ENCODE measurements at regions not wholly inside any gene's neighbourhood (a gene's known extent, or its start where the extent isn't known, plus 50 kb on each side); places are given as distances from the start of the nearest gene placed in this dataset.

DNA sequence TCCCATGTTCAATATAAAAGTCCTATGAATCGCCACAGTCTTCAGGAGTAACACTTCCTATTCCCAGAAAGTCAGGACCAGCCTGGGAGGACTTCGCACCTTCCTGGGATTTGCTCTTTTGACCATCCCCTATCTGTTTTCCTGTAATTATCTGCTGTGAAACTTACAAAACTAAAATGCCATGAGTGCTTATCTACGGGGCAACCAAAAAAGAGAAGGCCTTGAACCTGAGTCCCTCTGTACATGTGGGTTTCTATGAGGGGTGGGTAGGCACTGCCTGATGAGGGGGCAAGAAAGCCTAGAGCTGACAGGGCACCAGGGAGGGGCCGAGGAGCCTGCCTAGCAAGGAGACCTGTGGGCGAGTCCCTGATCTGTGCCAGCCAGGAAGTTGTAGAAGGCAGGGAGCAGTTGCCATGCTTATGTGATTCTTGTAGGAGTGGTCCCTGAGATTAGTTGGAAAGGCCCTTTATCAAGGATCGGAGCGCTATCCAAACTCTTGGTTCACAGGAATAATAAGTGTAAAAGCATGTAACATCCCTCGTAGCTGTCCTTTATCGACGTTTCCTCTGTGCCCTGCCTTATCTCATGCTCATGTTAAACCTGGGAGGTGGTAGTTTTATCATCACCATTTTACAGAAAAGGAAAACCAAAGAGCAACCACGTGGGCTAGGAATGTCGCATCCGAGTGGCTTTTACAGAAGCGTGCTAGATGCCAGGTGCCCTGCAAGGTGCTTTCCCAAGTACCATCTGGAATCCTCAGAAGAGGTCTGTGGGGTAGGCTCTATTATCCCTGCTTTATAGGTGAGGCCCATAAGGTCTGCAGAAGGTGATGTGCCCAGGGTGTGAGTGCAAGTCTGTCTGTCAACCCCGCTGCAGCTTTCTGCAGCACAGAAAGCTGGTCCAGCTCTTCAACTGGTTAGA lies 111.8 kb downstream of the B3GNT2 start:
- TF ChIP-seq, protein P1, sequence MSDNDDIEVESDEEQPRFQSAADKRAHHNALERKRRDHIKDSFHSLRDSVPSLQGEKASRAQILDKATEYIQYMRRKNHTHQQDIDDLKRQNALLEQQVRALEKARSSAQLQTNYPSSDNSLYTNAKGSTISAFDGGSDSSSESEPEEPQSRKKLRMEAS (IDR thresholded peaks at IDR 0.05) = 0 out of 2 replicates have a peak, but pooled peaks have one; percentile 5
- TF ChIP-seq FOXM1 (IDR thresholded peaks at IDR 0.05; ENCODE audit: borderline replicate concordance, low read depth) = no peak

DNA sequence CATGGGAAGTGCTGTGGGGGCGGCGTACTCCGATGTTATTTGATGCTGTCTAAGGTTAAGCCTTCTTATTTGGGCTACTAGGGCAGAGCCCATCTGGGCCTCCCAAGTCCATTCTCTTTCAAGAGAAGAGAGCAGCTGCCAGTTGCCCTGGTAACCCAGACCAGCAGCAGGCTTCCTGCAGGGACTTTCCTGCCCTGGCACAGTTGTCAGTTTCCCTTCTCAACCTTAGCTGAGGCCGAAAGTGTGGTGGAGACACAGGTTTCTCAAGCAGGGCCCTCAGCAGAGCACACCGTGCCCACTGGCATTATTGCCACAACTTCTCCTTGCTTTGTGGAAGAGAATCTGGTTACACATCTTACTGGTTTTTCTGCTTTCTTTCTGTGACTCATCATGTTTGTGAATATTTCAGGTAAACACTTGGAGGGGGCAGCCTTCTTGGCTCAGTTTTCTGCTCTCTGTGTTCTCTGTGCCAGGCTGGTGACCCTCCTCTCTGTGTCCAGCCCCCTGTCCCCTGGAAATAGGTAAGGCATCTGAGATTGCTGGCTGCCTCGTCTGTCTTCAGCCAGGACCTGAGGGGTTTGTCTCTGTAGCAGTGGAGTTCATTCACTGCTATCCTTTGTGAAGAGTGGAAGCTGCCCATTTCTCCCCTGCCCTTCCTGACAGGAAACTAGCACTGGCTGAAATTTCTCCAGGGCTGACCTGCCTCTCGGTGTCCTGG lies 111.0 kb downstream of the B3GNT2 start:
- TF ChIP-seq CEBPB (IDR thresholded peaks at IDR 0.05) = no peak; the same call in 1 of the 2 replicates
- TF ChIP-seq RAD21 (IDR thresholded peaks at IDR 0.05; ENCODE audit: low read depth) = no peak; the same call in 1 of the 2 replicates
- TF ChIP-seq CREB1 (IDR thresholded peaks at IDR 0.05; ENCODE audit: low read depth) = no peak
- TF ChIP-seq, protein P2, sequence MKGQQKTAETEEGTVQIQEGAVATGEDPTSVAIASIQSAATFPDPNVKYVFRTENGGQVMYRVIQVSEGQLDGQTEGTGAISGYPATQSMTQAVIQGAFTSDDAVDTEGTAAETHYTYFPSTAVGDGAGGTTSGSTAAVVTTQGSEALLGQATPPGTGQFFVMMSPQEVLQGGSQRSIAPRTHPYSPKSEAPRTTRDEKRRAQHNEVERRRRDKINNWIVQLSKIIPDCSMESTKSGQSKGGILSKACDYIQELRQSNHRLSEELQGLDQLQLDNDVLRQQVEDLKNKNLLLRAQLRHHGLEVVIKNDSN (IDR thresholded peaks at IDR 0.05) = no peak
- TF ChIP-seq, protein P3, sequence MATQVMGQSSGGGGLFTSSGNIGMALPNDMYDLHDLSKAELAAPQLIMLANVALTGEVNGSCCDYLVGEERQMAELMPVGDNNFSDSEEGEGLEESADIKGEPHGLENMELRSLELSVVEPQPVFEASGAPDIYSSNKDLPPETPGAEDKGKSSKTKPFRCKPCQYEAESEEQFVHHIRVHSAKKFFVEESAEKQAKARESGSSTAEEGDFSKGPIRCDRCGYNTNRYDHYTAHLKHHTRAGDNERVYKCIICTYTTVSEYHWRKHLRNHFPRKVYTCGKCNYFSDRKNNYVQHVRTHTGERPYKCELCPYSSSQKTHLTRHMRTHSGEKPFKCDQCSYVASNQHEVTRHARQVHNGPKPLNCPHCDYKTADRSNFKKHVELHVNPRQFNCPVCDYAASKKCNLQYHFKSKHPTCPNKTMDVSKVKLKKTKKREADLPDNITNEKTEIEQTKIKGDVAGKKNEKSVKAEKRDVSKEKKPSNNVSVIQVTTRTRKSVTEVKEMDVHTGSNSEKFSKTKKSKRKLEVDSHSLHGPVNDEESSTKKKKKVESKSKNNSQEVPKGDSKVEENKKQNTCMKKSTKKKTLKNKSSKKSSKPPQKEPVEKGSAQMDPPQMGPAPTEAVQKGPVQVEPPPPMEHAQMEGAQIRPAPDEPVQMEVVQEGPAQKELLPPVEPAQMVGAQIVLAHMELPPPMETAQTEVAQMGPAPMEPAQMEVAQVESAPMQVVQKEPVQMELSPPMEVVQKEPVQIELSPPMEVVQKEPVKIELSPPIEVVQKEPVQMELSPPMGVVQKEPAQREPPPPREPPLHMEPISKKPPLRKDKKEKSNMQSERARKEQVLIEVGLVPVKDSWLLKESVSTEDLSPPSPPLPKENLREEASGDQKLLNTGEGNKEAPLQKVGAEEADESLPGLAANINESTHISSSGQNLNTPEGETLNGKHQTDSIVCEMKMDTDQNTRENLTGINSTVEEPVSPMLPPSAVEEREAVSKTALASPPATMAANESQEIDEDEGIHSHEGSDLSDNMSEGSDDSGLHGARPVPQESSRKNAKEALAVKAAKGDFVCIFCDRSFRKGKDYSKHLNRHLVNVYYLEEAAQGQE (IDR thresholded peaks at IDR 0.05; ENCODE audit: low read depth) = no peak
- TF ChIP-seq TEAD4 (IDR thresholded peaks at IDR 0.05) = peak; percentile 37; the same call in 1 of the 2 replicates
- no peak for TF ChIP-seq ZBTB7A (IDR thresholded peaks at IDR 0.05; ENCODE audit: low read depth)
- TF ChIP-seq, protein P1 (IDR thresholded peaks at IDR 0.05) = 0 out of 2 replicates have a peak, but pooled peaks have one; percentile 9
- no peak for TF ChIP-seq TAF1 (IDR thresholded peaks at IDR 0.05; ENCODE audit: low read depth)
- peak; percentile 32; the same call in 1 of the 2 replicates for TF ChIP-seq EP300 (IDR thresholded peaks at IDR 0.05; ENCODE audit: borderline replicate concordance)
- peak; percentile 56 for TF ChIP-seq TCF12 (IDR thresholded peaks at IDR 0.05; ENCODE audit: low read depth)
- no peak for TF ChIP-seq YY1 (IDR thresholded peaks at IDR 0.05; ENCODE audit: low read depth)
- 0 out of 2 replicates have a peak, but pooled peaks have one; percentile 36 for TF ChIP-seq FOXM1 (IDR thresholded peaks at IDR 0.05; ENCODE audit: borderline replicate concordance, low read depth)
- peak; percentile 73 for TF ChIP-seq NFIC (IDR thresholded peaks at IDR 0.05)
- no peak for TF ChIP-seq EGR1 (IDR thresholded peaks at IDR 0.05)

DNA sequence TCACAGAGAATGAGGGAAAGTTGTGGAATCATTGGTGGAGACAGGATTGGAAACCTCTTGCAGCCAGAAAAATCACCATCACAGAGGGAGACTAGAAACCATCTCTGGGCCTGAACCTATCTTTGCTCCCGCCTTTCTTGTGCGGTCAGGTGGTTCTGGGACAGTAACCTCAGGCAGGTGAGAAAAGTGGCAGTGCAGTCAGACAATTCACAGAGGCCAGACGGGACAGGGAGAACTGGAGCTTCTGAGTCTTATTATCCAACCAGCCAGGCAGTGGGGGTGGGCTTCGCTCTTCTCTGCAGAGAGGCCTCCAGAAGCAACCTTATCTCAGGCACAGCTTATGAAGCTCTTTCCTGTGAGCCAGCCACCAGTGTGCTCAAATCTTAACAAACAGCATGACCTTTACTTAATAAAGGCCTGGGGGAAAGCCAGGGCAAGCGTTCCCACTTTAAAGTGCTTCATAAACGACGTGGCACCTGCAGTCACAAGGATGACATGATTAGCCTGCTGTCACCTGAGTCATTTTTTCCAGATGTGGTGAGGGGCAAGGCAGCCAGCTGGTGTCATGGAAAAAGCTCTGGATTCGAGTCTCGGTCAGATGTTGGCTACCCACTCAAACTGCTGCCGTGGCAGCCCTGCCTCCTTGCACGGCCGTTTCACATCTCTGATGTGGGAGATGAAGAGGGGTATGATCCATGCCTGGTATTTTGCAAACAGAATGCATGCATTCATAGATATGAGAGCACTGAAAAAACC lies 109.7 kb downstream of the B3GNT2 start:
- TF ChIP-seq ZBTB7A (IDR thresholded peaks at IDR 0.05; ENCODE audit: low read depth) (no peak), FOXM1 (IDR thresholded peaks at IDR 0.05; ENCODE audit: borderline replicate concordance, low read depth) (no peak; the same call in 1 of the 2 replicates), CEBPB (IDR thresholded peaks at IDR 0.05) (no peak), EGR1 (IDR thresholded peaks at IDR 0.05) (no peak), TCF12 (IDR thresholded peaks at IDR 0.05; ENCODE audit: low read depth) (no peak), NFIC (IDR thresholded peaks at IDR 0.05) (no peak), CREB1 (IDR thresholded peaks at IDR 0.05; ENCODE audit: low read depth) (no peak), TEAD4 (IDR thresholded peaks at IDR 0.05) (no peak), RAD21 (IDR thresholded peaks at IDR 0.05; ENCODE audit: low read depth) (no peak), TAF1 (IDR thresholded peaks at IDR 0.05; ENCODE audit: low read depth) (no peak), EP300 (IDR thresholded peaks at IDR 0.05; ENCODE audit: borderline replicate concordance) (no peak), YY1 (IDR thresholded peaks at IDR 0.05; ENCODE audit: low read depth) (no peak)
- TF ChIP-seq, protein P1 (IDR thresholded peaks at IDR 0.05) = 0 out of 2 replicates have a peak, but pooled peaks have one; percentile 1
- TF ChIP-seq, protein P2 (IDR thresholded peaks at IDR 0.05) = 0 out of 2 replicates have a peak, but pooled peaks have one; percentile 9
- TF ChIP-seq, protein P3 (IDR thresholded peaks at IDR 0.05; ENCODE audit: low read depth) = no peak
